IMR-90 (cell line): ENCODE measurements at regions not wholly inside any gene's neighbourhood (a gene's known extent, or its start where the extent isn't known, plus 50 kb on each side); places are given as distances from the start of the nearest gene placed in this dataset.
"Not testable (repeated sequence)": the region's sequence is repeated elsewhere in the genome, so short reads cannot be mapped to it uniquely, and the experiment has no call there.

Experiments
- ATAC-seq: fragments of 200-7000 bp; cut with Tn5 transposase; 2 replicates; pipeline ENCODE4 v1.9.1; 2020; ENCODE audit warnings: low read depth, mild to moderate bottlenecking, moderate library complexity
- BruUV-seq: library from RNA; stranded (reverse); fragments of 400-500 nt; replicated peaks from 2 replicates; lab custom pipeline; 2021; lab: Mats Ljungman, UMichigan
- CTCF ChIA-PET: fragments of 300-600 bp; formaldehyde crosslinking; extraction: SDS; loops from one replicate; lab custom pipeline; 2021; ENCODE audit warnings: antibody characterized with exemption; lab: Yijun Ruan, JAX
- POLR2A ChIA-PET: fragments of 300-600 bp; sonication (Branson Sonifier 250); formaldehyde crosslinking; loops from one replicate; lab custom pipeline; 2022; ENCODE audit warnings: antibody characterized with exemption; ENCODE audit not compliant: unreplicated experiment; lab: Charles Lee
- DNase-seq: peaks from one replicate; pipeline ENCODE4 v3.0.0; 2013
- H2AFZ ChIP-seq: replicated peaks from 2 replicates; pipeline ENCODE3; 2013; ENCODE audit warnings: low read length, mild to moderate bottlenecking; ENCODE audit not compliant: poor library complexity
- H2AK5ac ChIP-seq: 2 replicates; pipeline ENCODE4 v1.6.1; 2013; ENCODE audit warnings: low read depth, low read length, inconsistent platforms
- H2AK9ac ChIP-seq: replicated peaks from 2 replicates; pipeline ENCODE3; 2013; ENCODE audit warnings: mild to moderate bottlenecking, low read depth, low read length, moderate library complexity; ENCODE audit not compliant: poor library complexity
- H2BK120ac ChIP-seq: 2 replicates; pipeline ENCODE4 v1.6.1; 2013; ENCODE audit warnings: low read depth, low read length, inconsistent platforms
- H2BK15ac ChIP-seq: 3 replicates; pipeline ENCODE4 v1.6.1; 2013; ENCODE audit warnings: low read depth, low read length, inconsistent platforms
- H2BK20ac ChIP-seq: 2 replicates; pipeline ENCODE4 v1.6.1; 2013; ENCODE audit warnings: low read depth, mild to moderate bottlenecking, inconsistent platforms, low read length, moderate library complexity
- H2BK5ac ChIP-seq: 2 replicates; pipeline ENCODE4 v1.6.1; 2013; ENCODE audit warnings: mild to moderate bottlenecking, low read depth, low read length, inconsistent platforms; ENCODE audit not compliant: poor library complexity, severe bottlenecking
- H3K14ac ChIP-seq: replicated peaks from 2 replicates; pipeline ENCODE4 v1.6.1; 2013; ENCODE audit warnings: low read depth, low read length, inconsistent platforms
- H3K18ac ChIP-seq: 2 replicates; pipeline ENCODE4 v1.6.1; 2013; ENCODE audit warnings: low read depth, low read length, control low read depth
- H3K23ac ChIP-seq: 2 replicates; pipeline ENCODE4 v1.6.1; 2013; ENCODE audit warnings: low read depth, low read length, inconsistent platforms
- H3K27ac ChIP-seq: 2 replicates; pipeline ENCODE4 v1.5.1; 2013; ENCODE audit warnings: mild to moderate bottlenecking, control low read depth, low read length; ENCODE audit not compliant: insufficient read depth
- H3K27me3 ChIP-seq: 2 replicates; pipeline ENCODE4 v1.6.1; 2013; ENCODE audit warnings: low read length; ENCODE audit not compliant: control insufficient read depth, insufficient read depth
- H3K36me3 ChIP-seq: 2 replicates; pipeline ENCODE4 v1.6.1; 2013; ENCODE audit warnings: low read length, mixed read lengths; ENCODE audit not compliant: control insufficient read depth, insufficient read depth
- H3K4ac ChIP-seq: 2 replicates; pipeline ENCODE4 v1.6.1; 2013; ENCODE audit warnings: low read depth, low read length, inconsistent platforms
- H3K4me1 ChIP-seq: 2 replicates; pipeline ENCODE4 v1.6.1; 2013; ENCODE audit warnings: low read length, mixed read lengths; ENCODE audit not compliant: control insufficient read depth, insufficient read depth
- H3K4me2 ChIP-seq: 2 replicates; pipeline ENCODE4 v1.6.1; 2013; ENCODE audit warnings: low read depth, mild to moderate bottlenecking, control low read depth, low read length, moderate library complexity
- H3K4me3 ChIP-seq: 2 replicates; pipeline ENCODE4 v1.5.1; 2013; ENCODE audit warnings: low read depth, mild to moderate bottlenecking, control low read depth, low read length, moderate library complexity; ENCODE audit not compliant: insufficient read depth
- H3K56ac ChIP-seq: 2 replicates; pipeline ENCODE4 v1.6.1; 2013; ENCODE audit warnings: low read length, inconsistent platforms; ENCODE audit not compliant: insufficient read depth; ENCODE audit errors: extremely low read depth
- H3K79me1 ChIP-seq, 2 experiments: 2 replicates each; pipeline ENCODE4 v1.6.1; 2013; ENCODE audit warnings: low read length in 2 of 2, inconsistent platforms in 1 of 2, low read depth in 1 of 2
- H3K9ac ChIP-seq: 2 replicates; pipeline ENCODE4 v1.6.1; 2013; ENCODE audit warnings: low read depth, low read length, control low read depth
- H3K9me1 ChIP-seq: 2 replicates; pipeline ENCODE4 v1.6.1; 2013; ENCODE audit warnings: low read length, inconsistent platforms; ENCODE audit not compliant: insufficient read depth
- H3K9me3 ChIP-seq: 2 replicates; pipeline ENCODE4 v1.6.1; 2013; ENCODE audit warnings: low read length; ENCODE audit not compliant: control insufficient read depth, insufficient read depth
- H4K20me1 ChIP-seq: 2 replicates; pipeline ENCODE4 v1.6.1; 2013; ENCODE audit warnings: low read length, inconsistent platforms; ENCODE audit not compliant: insufficient read depth
- H4K5ac ChIP-seq: 2 replicates; pipeline ENCODE4 v1.6.1; 2013; ENCODE audit warnings: mild to moderate bottlenecking, low read depth, low read length, control low read depth
- H4K8ac ChIP-seq, 2 experiments: 2 replicates each; pipeline ENCODE4 v1.6.1; 2013; ENCODE audit warnings: low read depth in 2 of 2, low read length in 2 of 2, control low read depth in 1 of 2, inconsistent platforms in 1 of 2
- H4K91ac ChIP-seq: 2 replicates; pipeline ENCODE4 v1.6.1; 2013; ENCODE audit warnings: low read depth, low read length, inconsistent platforms; ENCODE audit not compliant: insufficient read depth
- WGBS, 2 experiments: methylation state at CpG; one replicate each; pipeline versions ENCODE4 v1.1.5 to v1.1.7; 2013; ENCODE audit warnings: missing lambda C conversion rate in 2 of 2; ENCODE audit not compliant: insufficient read length in 1 of 2; ENCODE audit errors: extremely low coverage in 2 of 2; 5-methylcytosine and 5-hydroxymethylcytosine counted together
- dilution Hi-C: fragments of 300-500 bp; cut with HindIII; formaldehyde crosslinking; loops from one replicate; pipeline ENCODE4 v1.14.3; 2018; ENCODE audit warnings: low sequenced_read_pairs; ENCODE audit not compliant: unreplicated experiment
- in situ Hi-C: fragments of 300-500 bp; cut with MboI; formaldehyde crosslinking; loops from 3 replicates; pipeline ENCODE4 v1.14.3; 2019; ENCODE audit warnings: low sequenced_read_pairs, inconsistent platforms, mixed read lengths
- intact Hi-C: fragments of 100-400 bp; cut with micrococcal nuclease; formaldehyde crosslinking; loops from 2 replicates; pipeline ENCODE4 v1.10.0; 2022

GRCh38 chr5:21315376-21315775, 1327.4 kb upstream of the CDH18 start:
- H4K20me1 ChIP-seq, POLR2A ChIA-PET, H3K79me1 ChIP-seq, H3K9me1 ChIP-seq, H3K4me2 ChIP-seq, H3K9me3 ChIP-seq, H2AK5ac ChIP-seq, H4K8ac ChIP-seq, BruUV-seq, CTCF ChIA-PET, DNase-seq, ATAC-seq, H4K5ac ChIP-seq, H3K14ac ChIP-seq, in situ Hi-C loops, H3K18ac ChIP-seq, dilution Hi-C loops, H2BK20ac ChIP-seq, H2BK120ac ChIP-seq, H2BK15ac ChIP-seq, H3K4me3 ChIP-seq, H2AK9ac ChIP-seq, H3K27me3 ChIP-seq, H3K56ac ChIP-seq, H3K4ac ChIP-seq, H2AFZ ChIP-seq, H3K27ac ChIP-seq, H3K36me3 ChIP-seq, H3K4me1 ChIP-seq, intact Hi-C loops, H3K9ac ChIP-seq, H3K23ac ChIP-seq, H4K91ac ChIP-seq, H2BK5ac ChIP-seq: not testable (repeated sequence)
- no CpG with 5 or more reads among the region's 3 CpGs for WGBS, 2 experiments

- H3K4me1 ChIP-seq, H2BK20ac ChIP-seq, H2BK120ac ChIP-seq, H4K8ac ChIP-seq, H3K18ac ChIP-seq, H3K9me1 ChIP-seq, H3K4ac ChIP-seq, H3K4me2 ChIP-seq, in situ Hi-C loops, H2BK15ac ChIP-seq, H3K4me3 ChIP-seq, CTCF ChIA-PET, H2BK5ac ChIP-seq, H4K20me1 ChIP-seq, H3K14ac ChIP-seq, H3K27ac ChIP-seq, DNase-seq, H3K56ac ChIP-seq, H2AFZ ChIP-seq, dilution Hi-C loops, H2AK9ac ChIP-seq, H3K9ac ChIP-seq, H3K27me3 ChIP-seq, H3K23ac ChIP-seq, H2AK5ac ChIP-seq, H3K36me3 ChIP-seq, H3K79me1 ChIP-seq, H4K5ac ChIP-seq, H4K91ac ChIP-seq, intact Hi-C loops, H3K9me3 ChIP-seq, ATAC-seq, POLR2A ChIA-PET, BruUV-seq: not testable (repeated sequence)
These were observed 1313.2 kb upstream of the CDH18 start for GRCh38 chr5:21301205-21301604.
